Loucy (cell line): ENCODE measurements at regions not wholly inside any gene's neighbourhood (a gene's known extent, or its start where the extent isn't known, plus 50 kb on each side); places are given as distances from the start of the nearest gene placed in this dataset.

Experiments
- EZH2phosphoT487 ChIP-seq: fragments of 200-600 bp; IDR thresholded peaks from 2 replicates; pipeline ENCODE4 v1.6.1; 2018; ENCODE audit warnings: antibody characterized with exemption, mild to moderate bottlenecking, moderate library complexity, borderline replicate concordance
- TF ChIP-seq, protein P1 (sequence below): fragments of 200-600 bp; sonication (generic); conservative IDR thresholded peaks from 2 replicates; pipeline ENCODE4 v1.5.1; 2014; ENCODE audit warnings: mild to moderate bottlenecking, antibody characterized with exemption, low read length

GRCh38 chr6:85715797-85716196, 73.1 kb upstream of the SYNCRIP start:
- TF ChIP-seq, protein P1, sequence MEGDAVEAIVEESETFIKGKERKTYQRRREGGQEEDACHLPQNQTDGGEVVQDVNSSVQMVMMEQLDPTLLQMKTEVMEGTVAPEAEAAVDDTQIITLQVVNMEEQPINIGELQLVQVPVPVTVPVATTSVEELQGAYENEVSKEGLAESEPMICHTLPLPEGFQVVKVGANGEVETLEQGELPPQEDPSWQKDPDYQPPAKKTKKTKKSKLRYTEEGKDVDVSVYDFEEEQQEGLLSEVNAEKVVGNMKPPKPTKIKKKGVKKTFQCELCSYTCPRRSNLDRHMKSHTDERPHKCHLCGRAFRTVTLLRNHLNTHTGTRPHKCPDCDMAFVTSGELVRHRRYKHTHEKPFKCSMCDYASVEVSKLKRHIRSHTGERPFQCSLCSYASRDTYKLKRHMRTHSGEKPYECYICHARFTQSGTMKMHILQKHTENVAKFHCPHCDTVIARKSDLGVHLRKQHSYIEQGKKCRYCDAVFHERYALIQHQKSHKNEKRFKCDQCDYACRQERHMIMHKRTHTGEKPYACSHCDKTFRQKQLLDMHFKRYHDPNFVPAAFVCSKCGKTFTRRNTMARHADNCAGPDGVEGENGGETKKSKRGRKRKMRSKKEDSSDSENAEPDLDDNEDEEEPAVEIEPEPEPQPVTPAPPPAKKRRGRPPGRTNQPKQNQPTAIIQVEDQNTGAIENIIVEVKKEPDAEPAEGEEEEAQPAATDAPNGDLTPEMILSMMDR: no peak
- no peak for TF ChIP-seq EZH2phosphoT487
